GM21360 (cell line): ENCODE measurements at regions not wholly inside any gene's neighbourhood (a gene's known extent, or its start where the extent isn't known, plus 50 kb on each side); places are given as distances from the start of the nearest gene placed in this dataset.

ENCODE experiments used
- ATAC-seq: cut with Tn5 transposase; IDR thresholded peaks from one replicate; pipeline ENCODE4 v1.9.1; 2021; ENCODE audit warnings: mild to moderate bottlenecking, moderate library complexity; ENCODE audit not compliant: unreplicated experiment

- ATAC-seq, result no peak
These were observed 474.3 kb downstream of the TBC1D22A start for GRCh38 chr22:47236718-47237117.

GRCh38 chr22:47236161-47236560 is 473.7 kb downstream of the TBC1D22A start:
- no peak for ATAC-seq

- no peak for ATAC-seq
These were observed 471.1 kb downstream of the TBC1D22A start for GRCh38 chr22:47233316-47234243.

GRCh38 chr22:47232753-47233152 is 470.3 kb downstream of the TBC1D22A start:
- ATAC-seq, result no peak

GRCh38 chr22:47232197-47232596 is 469.7 kb downstream of the TBC1D22A start:
- ATAC-seq, result no peak

- no peak for ATAC-seq
These were observed 469.3 kb downstream of the TBC1D22A start for GRCh38 chr22:47231759-47232158.

GRCh38 chr22:47230741-47231140 is 468.3 kb downstream of the TBC1D22A start:
- ATAC-seq, result no peak

GRCh38 chr22:47230251-47230650 is 467.8 kb downstream of the TBC1D22A start:
- ATAC-seq, result no peak

- ATAC-seq, result no peak
These were observed 466.3 kb downstream of the TBC1D22A start for GRCh38 chr22:47228767-47229166.

GRCh38 chr22:47225931-47226633 is 463.6 kb downstream of the TBC1D22A start:
- ATAC-seq, result no peak

GRCh38 chr22:47225080-47225930 is 462.9 kb downstream of the TBC1D22A start:
- ATAC-seq, result no peak
